ENCODE measurements at regions not wholly inside any gene's neighbourhood (a gene's known extent, or its start where the extent isn't known, plus 50 kb on each side); places are given as distances from the start of the nearest gene placed in this dataset.

DNA sequence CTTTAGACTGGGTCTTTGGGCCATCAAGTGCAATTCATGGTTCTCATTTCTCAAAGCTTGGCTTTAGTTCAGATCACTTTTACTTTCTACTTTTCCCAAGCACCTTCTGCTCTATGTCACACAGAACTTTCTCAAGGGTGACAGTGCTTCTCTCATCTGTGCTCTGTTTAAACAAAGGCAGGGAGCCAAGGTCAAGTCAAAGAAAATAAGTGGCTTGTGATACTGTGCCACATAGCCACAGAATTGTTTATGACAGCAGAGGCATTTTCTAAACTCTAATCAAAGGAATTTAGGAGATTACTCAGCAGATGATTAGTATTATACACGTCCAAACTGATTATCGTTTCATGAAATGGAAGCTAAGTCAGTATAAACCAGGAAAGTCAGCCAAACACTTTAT, 348.0 kb downstream of the HDGFL1 start:
- Histone ChIP-seq H2AFZ (ENCODE audit: low read depth, low read length, poor library complexity, severe bottlenecking) (no peak overlapping the region), H3K27me3 (ENCODE audit: insufficient read depth, low read length) (no peaks in the 10 kb centered on the region), H3K9me2 (ENCODE audit: insufficient read depth) (no peaks in the 10 kb centered on the region), H3K4me2 (ENCODE audit: low read length) (no peak overlapping the region), H3K9ac (ENCODE audit: low read length) (no peak overlapping the region), H3K9me3 (ENCODE audit: control insufficient read depth in 1 of 2, insufficient read depth in 1 of 2, low read depth in 1 of 2, low read length in 2 of 2) (no peaks in the 10 kb centered on the region), H3K36me3 (ENCODE audit: control insufficient read depth in 1 of 2, insufficient read depth in 2 of 2, low read length in 2 of 2) (no peaks in the 10 kb centered on the region), H3K79me2 (ENCODE audit: insufficient read depth, low read length) (no peaks in the 10 kb centered on the region), H4K20me1 (ENCODE audit: insufficient read depth) (no peaks in the 10 kb centered on the region), H3K27ac (ENCODE audit: low read depth, low read length) (no peak overlapping the region), H3K4me3 (replicated peaks in 1 of 2; ENCODE audit: low read depth in 1 of 2, low read length in 2 of 2) (no peak overlapping the region), H3K4me1 (ENCODE audit: control insufficient read depth in 1 of 2, insufficient read depth in 2 of 2, low read length in 2 of 2) (no peaks in the 10 kb centered on the region)
- intact Hi-C loops (cut with micrococcal nuclease): no loop called here
- ATAC-seq: no peak
- RAD21 ChIA-PET (ENCODE audit: low non-redundant PET in 1 of 2, low total read pairs in 2 of 2, uncharacterized antibody in 2 of 2, unreplicated experiment in 2 of 2): no interaction called here
- TF ChIP-seq JUND (IDR thresholded peaks at IDR 0.05) (no peak), FOSL1 (IDR thresholded peaks at IDR 0.05; ENCODE audit: low read depth) (no peak), ATF3 (IDR thresholded peaks at IDR 0.05) (no peak), POLR2AphosphoS5 (IDR thresholded peaks at IDR 0.05; ENCODE audit: low read depth, low read length) (no peak), YY1 (IDR thresholded peaks at IDR 0.05; ENCODE audit: extremely low read depth, insufficient replicate concordance, low read depth, low read length) (no peak), ELF1 (IDR thresholded peaks at IDR 0.05; ENCODE audit: borderline replicate concordance, low read depth) (no peak), TCF7L2 (IDR thresholded peaks at IDR 0.05; ENCODE audit: borderline replicate concordance, extremely low read depth, insufficient read depth, insufficient read length) (no peak), RAD21 (IDR thresholded peaks at IDR 0.05; ENCODE audit: low read depth) (no peak)
- TF ChIP-seq, protein P1, sequence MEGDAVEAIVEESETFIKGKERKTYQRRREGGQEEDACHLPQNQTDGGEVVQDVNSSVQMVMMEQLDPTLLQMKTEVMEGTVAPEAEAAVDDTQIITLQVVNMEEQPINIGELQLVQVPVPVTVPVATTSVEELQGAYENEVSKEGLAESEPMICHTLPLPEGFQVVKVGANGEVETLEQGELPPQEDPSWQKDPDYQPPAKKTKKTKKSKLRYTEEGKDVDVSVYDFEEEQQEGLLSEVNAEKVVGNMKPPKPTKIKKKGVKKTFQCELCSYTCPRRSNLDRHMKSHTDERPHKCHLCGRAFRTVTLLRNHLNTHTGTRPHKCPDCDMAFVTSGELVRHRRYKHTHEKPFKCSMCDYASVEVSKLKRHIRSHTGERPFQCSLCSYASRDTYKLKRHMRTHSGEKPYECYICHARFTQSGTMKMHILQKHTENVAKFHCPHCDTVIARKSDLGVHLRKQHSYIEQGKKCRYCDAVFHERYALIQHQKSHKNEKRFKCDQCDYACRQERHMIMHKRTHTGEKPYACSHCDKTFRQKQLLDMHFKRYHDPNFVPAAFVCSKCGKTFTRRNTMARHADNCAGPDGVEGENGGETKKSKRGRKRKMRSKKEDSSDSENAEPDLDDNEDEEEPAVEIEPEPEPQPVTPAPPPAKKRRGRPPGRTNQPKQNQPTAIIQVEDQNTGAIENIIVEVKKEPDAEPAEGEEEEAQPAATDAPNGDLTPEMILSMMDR (IDR thresholded peaks at IDR 0.05 in 2 of 3, conservative IDR thresholded peaks at IDR 0.05 in 1 of 3; ENCODE audit: borderline replicate concordance in 1 of 3, insufficient read depth in 1 of 3, low read depth in 2 of 3, low read length in 2 of 3): no peak
- DNase-seq (ENCODE audit: low read depth, low spot score): no peak
- CTCF ChIA-PET: no interaction called here
- BruUV-seq (replicated peaks): no TSS peak
- POLR2A ChIA-PET: no interaction called here
